ENCODE measurements at regions not wholly inside any gene's neighbourhood (a gene's known extent, or its start where the extent isn't known, plus 50 kb on each side); places are given as distances from the start of the nearest gene placed in this dataset.

- Histone ChIP-seq H3K36me3 (no peaks in the 10 kb centered on the region), H3K9me3 (no peaks in the 10 kb centered on the region), H3K4me3 (no peak overlapping the region), H3K4me1 (no peaks in the 10 kb centered on the region), H3K27me3 (no peaks in the 10 kb centered on the region), H3K27ac (no peak overlapping the region)
- TF ChIP-seq CTCF (IDR thresholded peaks at IDR 0.05), result no peak
- ATAC-seq, result no peak
- intact Hi-C loops (cut with DNase I), result no loop called here
- DNase-seq, result no peak
Measured at GRCh38 chr2:208880171-208880570, 473.6 kb downstream of the PTH2R start.

GRCh38 chr2:208890486-208890885, 483.9 kb downstream of the PTH2R start:
- intact Hi-C loops (cut with DNase I), result no loop called here
- no peaks in the 10 kb centered on the region for H3K36me3 ChIP-seq
- TF ChIP-seq CTCF (IDR thresholded peaks at IDR 0.05), result no peak

GRCh38 chr2:208892203-208892602, 485.6 kb downstream of the PTH2R start:
- no peaks in the 10 kb centered on the region for H3K4me1 ChIP-seq
- ATAC-seq (no peak), DNase-seq (no peak)
- no peaks in the 10 kb centered on the region for H3K36me3 ChIP-seq
- H3K27me3 ChIP-seq, result no peaks in the 10 kb centered on the region
- no peak overlapping the region for H3K4me3 ChIP-seq
- intact Hi-C loops (cut with DNase I), result no loop called here
- no peaks in the 10 kb centered on the region for H3K9me3 ChIP-seq
- H3K27ac ChIP-seq, result no peak overlapping the region
- no peak for TF ChIP-seq CTCF (IDR thresholded peaks at IDR 0.05)

More at GRCh38 chr2:208890486-208890885, 483.9 kb downstream of the PTH2R start:
- no peak overlapping the region for H3K27ac ChIP-seq
- H3K27me3 ChIP-seq, result no peaks in the 10 kb centered on the region
- H3K4me1 ChIP-seq, result no peaks in the 10 kb centered on the region
- no peak overlapping the region for H3K4me3 ChIP-seq
- peaks cover 0 to 4% of the 10 kb centered on the region in 2 donors for H3K9me3 ChIP-seq
- ATAC-seq, result no peak
- no peak for DNase-seq

GRCh38 chr2:208906330-208906729, 499.7 kb downstream of the PTH2R start:
- Histone ChIP-seq H3K27me3 (no peaks in the 10 kb centered on the region), H3K36me3 (no peaks in the 10 kb centered on the region), H3K27ac (no peak overlapping the region), H3K4me3 (no peak overlapping the region), H3K4me1 (no peaks in the 10 kb centered on the region), H3K9me3 (peaks cover 0 to 2% of the 10 kb centered on the region in 2 donors)
- DNase-seq (no peak), ATAC-seq (no peak)
- intact Hi-C loops (cut with DNase I), result no loop called here
- no peak for TF ChIP-seq CTCF (IDR thresholded peaks at IDR 0.05)

GRCh38 chr2:208915401-208915800, 508.4 kb upstream of the MAP2 start:
- TF ChIP-seq CTCF (IDR thresholded peaks at IDR 0.05), result no peak
- no peak overlapping the region for H3K4me3 ChIP-seq
- no peaks in the 10 kb centered on the region for H3K9me3 ChIP-seq
- intact Hi-C loops (cut with DNase I), result no loop called here
- H3K4me1 ChIP-seq, result no peaks in the 10 kb centered on the region
- DNase-seq, result no peak
- H3K27ac ChIP-seq, result no peak overlapping the region
- H3K27me3 ChIP-seq, result no peaks in the 10 kb centered on the region
- ATAC-seq, result no peak
- H3K36me3 ChIP-seq, result no peaks in the 10 kb centered on the region
